Sigmoid colon (tissue), 4 donors: ENCODE measurements at regions not wholly inside any gene's neighbourhood (a gene's known extent, or its start where the extent isn't known, plus 50 kb on each side); places are given as distances from the start of the nearest gene placed in this dataset.

Source experiments
- CTCF ChIP-seq, 4 experiments: fragments of 450-650 bp in 3 of 4; fragments of 200-600 bp in 1 of 4; IDR thresholded peaks; one replicate each; pipeline ENCODE4 v1.5.1; 2016 to 2019; ENCODE audit warnings: antibody characterized with exemption in 4 of 4, mild to moderate bottlenecking in 3 of 4, moderate library complexity in 2 of 4
- POLR2A ChIP-seq, 2 donors: fragments of 450-650 bp; IDR thresholded peaks; one replicate each; pipeline ENCODE4 v1.6.1; 2016; ENCODE audit warnings: antibody characterized with exemption in 2 of 2, mild to moderate bottlenecking in 2 of 2, moderate library complexity in 2 of 2
- POLR2AphosphoS5 ChIP-seq, 4 donors: sonication (generic); formaldehyde crosslinking; IDR thresholded peaks; one replicate each; pipeline ENCODE4 v1.6.1; 2017; ENCODE audit warnings: antibody characterized with exemption in 4 of 4

DNA sequence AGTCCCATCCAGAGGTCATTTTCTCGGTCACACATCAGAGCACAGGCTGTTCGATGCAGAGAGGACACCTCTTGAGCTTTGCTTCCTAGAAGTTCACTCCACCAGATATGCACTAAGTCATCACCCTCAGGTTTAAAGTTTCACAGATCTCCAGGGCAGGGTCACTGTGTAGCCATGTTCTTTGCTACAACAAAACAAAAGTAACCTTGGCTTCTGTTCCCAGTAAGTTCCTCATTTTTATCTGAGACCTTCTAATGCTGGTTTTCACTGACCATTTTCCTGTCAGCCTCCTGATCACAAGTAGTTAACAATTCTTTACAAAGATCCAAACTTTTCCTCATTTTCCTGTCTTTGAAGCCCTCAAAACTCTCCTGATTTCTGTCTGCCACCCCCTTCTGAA lies 97.5 kb upstream of the CTSV start:
- TF ChIP-seq CTCF (IDR thresholded peaks at IDR 0.05): no peak
- no peak for TF ChIP-seq POLR2A (IDR thresholded peaks at IDR 0.05)
- no peak for TF ChIP-seq POLR2AphosphoS5 (IDR thresholded peaks at IDR 0.05)
